ENCODE measurements at regions not wholly inside any gene's neighbourhood (a gene's known extent, or its start where the extent isn't known, plus 50 kb on each side); places are given as distances from the start of the nearest gene placed in this dataset.

DNA sequence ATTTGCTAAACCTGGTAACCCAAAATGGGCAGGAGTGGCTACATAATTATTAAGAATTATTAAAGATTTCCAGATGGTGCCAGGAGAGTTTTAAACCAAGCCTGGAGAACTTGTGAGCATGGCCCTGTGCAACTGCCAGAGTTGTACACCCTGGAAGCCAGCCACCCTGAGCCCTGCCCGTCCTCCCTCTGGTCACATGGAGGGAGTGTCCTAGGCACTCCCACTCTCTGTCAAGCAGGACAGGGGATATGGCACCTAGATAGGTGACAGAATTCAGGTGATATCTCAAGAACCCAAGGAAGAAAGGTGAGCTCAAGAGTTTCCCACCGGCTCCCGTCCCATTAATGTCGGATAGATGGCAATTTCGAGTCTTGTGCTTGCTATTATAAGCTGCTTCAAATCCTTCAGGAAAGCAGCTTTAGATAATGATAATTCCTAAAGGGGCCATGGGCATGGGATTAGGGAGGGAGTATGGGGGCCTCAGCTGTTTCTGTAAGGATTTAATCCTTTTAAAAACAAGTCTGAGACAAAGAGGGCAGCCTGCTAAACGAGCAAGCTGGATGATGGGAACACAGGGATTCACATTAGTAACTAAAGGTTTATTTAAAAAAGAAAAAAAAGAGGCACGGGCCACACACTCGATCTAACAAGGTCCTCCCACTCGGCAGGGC lies 169.1 kb downstream of the BMP7 start:
- no peaks in the 10 kb centered on the region for H3K79me1 ChIP-seq (ENCODE audit: insufficient read depth, low read depth, low read length, poor library complexity, severe bottlenecking)
- H4K8ac ChIP-seq (replicated peaks; ENCODE audit: insufficient read length, low read depth, low read length): no peak overlapping the region
- H3K4ac ChIP-seq (ENCODE audit: low read depth, low read length): no peak overlapping the region
- no peak overlapping the region for H3K27ac ChIP-seq (ENCODE audit: insufficient read length, low read depth, low read length)
- H3K27me3 ChIP-seq (ENCODE audit: insufficient read depth, low read length): no peaks in the 10 kb centered on the region
- no peak overlapping the region for H2BK12ac ChIP-seq (ENCODE audit: insufficient read length, low read depth, low read length)
- no peak overlapping the region for H3K18ac ChIP-seq (ENCODE audit: insufficient read length, low read depth, low read length)
- H3K9ac ChIP-seq (ENCODE audit: extremely low read depth, insufficient read length, low read length): no peak overlapping the region
- H2AK5ac ChIP-seq (ENCODE audit: insufficient read length, low read length): no peak overlapping the region
- Mint-ChIP-seq H3K4me1 (peaks cover 6 to 14% of the 10 kb centered on the region in 2 experiments), H3K36me3 (ENCODE audit: insufficient read depth in 1 of 3, low read depth in 3 of 3) (no peaks in the 10 kb centered on the region; a peak in 1 of 7 replicates), H3K27me3 (ENCODE audit: low read depth) (peaks cover 28% of the 10 kb centered on the region), H3K27ac (peak overlapping the region in 1 of 3 experiments; percentile 77; a peak in 1 of 7 replicates), H3K4me3 (no peak overlapping the region), H3K9me3 (peaks cover 2% of the 10 kb centered on the region in 2 experiments; a peak in 2 of 5 replicates)
- H3K56ac ChIP-seq (ENCODE audit: insufficient read length, low read depth, low read length): no peak overlapping the region
- no peak overlapping the region for H3K23ac ChIP-seq (ENCODE audit: insufficient read length, low read depth, low read length)
- H3K79me2 ChIP-seq (ENCODE audit: insufficient read depth, low read length): no peaks in the 10 kb centered on the region
- H3T11ph ChIP-seq (ENCODE audit: low read length): no peak overlapping the region
- no CpG with 5 or more reads among the region's 9 CpGs for WGBS (ENCODE audit: extremely low coverage, insufficient read length, low lambda C conversion rate)
- H4K5ac ChIP-seq (ENCODE audit: insufficient read length, low read depth, low read length): no peak overlapping the region
- no peak overlapping the region for H3K4me2 ChIP-seq (ENCODE audit: insufficient read depth, insufficient read length, low read length)
- H2BK20ac ChIP-seq (ENCODE audit: low read depth, low read length, poor library complexity, severe bottlenecking): no peak overlapping the region
- no peaks in the 10 kb centered on the region for H3K9me3 ChIP-seq (ENCODE audit: control insufficient read depth, low read depth, low read length)
- DNase-seq: no peak
- no peak overlapping the region for H2BK5ac ChIP-seq (ENCODE audit: insufficient read length, low read length)
- TF ChIP-seq, protein P1, sequence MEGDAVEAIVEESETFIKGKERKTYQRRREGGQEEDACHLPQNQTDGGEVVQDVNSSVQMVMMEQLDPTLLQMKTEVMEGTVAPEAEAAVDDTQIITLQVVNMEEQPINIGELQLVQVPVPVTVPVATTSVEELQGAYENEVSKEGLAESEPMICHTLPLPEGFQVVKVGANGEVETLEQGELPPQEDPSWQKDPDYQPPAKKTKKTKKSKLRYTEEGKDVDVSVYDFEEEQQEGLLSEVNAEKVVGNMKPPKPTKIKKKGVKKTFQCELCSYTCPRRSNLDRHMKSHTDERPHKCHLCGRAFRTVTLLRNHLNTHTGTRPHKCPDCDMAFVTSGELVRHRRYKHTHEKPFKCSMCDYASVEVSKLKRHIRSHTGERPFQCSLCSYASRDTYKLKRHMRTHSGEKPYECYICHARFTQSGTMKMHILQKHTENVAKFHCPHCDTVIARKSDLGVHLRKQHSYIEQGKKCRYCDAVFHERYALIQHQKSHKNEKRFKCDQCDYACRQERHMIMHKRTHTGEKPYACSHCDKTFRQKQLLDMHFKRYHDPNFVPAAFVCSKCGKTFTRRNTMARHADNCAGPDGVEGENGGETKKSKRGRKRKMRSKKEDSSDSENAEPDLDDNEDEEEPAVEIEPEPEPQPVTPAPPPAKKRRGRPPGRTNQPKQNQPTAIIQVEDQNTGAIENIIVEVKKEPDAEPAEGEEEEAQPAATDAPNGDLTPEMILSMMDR (conservative IDR thresholded peaks at IDR 0.05): no peak
- H3K4me1 ChIP-seq (ENCODE audit: insufficient read depth, low read length): no peaks in the 10 kb centered on the region
- H4K20me1 ChIP-seq (ENCODE audit: control insufficient read depth, insufficient read depth, insufficient read length): no peaks in the 10 kb centered on the region
- no peak overlapping the region for H3K14ac ChIP-seq (ENCODE audit: insufficient read depth, low read length)
- H2BK120ac ChIP-seq (ENCODE audit: low read depth, low read length, poor library complexity, severe bottlenecking): no peak overlapping the region
- H4K91ac ChIP-seq (ENCODE audit: insufficient read length, low read depth, low read length): no peak overlapping the region
- no peak overlapping the region for H2AFZ ChIP-seq (ENCODE audit: low read length)
- no peaks in the 10 kb centered on the region for H3K23me2 ChIP-seq (ENCODE audit: insufficient read length, low read depth, low read length, poor library complexity, severe bottlenecking)
- no peak overlapping the region for H2BK15ac ChIP-seq (ENCODE audit: low read depth, low read length)
